NB4 (cell line): ENCODE measurements at regions not wholly inside any gene's neighbourhood (a gene's known extent, or its start where the extent isn't known, plus 50 kb on each side); places are given as distances from the start of the nearest gene placed in this dataset.

Experiments
- DNase-seq: peaks from one replicate; pipeline ENCODE4 v3.0.0; 2010; ENCODE audit warnings: low read depth
- H3K4me3 ChIP-seq: one replicate; pipeline ENCODE4 v1.5.1; 2011; ENCODE audit warnings: mild to moderate bottlenecking, low read depth, low read length, moderate library complexity
- CTCF ChIP-seq: IDR thresholded peaks from one replicate; pipeline ENCODE4 v1.5.1; 2012; ENCODE audit warnings: low read depth, low read length
- MYC ChIP-seq: IDR thresholded peaks from 2 replicates; pipeline ENCODE4 v1.6.1; 2011; ENCODE audit warnings: low read depth, low read length
- POLR2A ChIP-seq: IDR thresholded peaks from 2 replicates; pipeline ENCODE4 v1.6.1; 2011; ENCODE audit warnings: mild to moderate bottlenecking; ENCODE audit not compliant: insufficient read length; ENCODE audit errors: extremely low read depth
- TF ChIP-seq, protein P1 (sequence below): IDR thresholded peaks from 2 replicates; pipeline ENCODE4 v1.6.1; 2011; ENCODE audit warnings: low read depth, low read length

DNA sequence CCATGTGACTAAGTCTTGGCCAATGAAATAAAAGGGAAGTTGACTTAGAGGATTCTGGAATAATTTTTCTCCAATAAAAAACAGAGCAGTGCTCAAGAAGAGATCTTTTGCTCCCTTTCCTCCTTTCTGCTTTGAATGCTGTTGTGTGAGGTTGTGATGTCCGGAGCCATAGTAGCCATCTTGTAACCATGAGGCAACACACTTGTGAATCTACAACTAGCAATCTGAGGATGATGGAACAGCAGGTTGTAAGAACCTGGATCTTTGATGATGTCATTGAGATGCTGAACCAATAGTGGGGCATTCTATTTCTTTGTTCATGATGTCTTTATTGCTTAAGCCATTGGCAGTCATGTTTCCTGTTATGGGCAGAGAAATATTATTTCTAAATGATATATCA is 230.0 kb upstream of the SRRM4 start:
- no peak for DNase-seq
- H3K4me3 ChIP-seq: no peak overlapping the region
- TF ChIP-seq POLR2A: no peak
- TF ChIP-seq, protein P1, sequence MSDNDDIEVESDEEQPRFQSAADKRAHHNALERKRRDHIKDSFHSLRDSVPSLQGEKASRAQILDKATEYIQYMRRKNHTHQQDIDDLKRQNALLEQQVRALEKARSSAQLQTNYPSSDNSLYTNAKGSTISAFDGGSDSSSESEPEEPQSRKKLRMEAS: no peak
- no peak for TF ChIP-seq MYC
- no peak for TF ChIP-seq CTCF

DNA sequence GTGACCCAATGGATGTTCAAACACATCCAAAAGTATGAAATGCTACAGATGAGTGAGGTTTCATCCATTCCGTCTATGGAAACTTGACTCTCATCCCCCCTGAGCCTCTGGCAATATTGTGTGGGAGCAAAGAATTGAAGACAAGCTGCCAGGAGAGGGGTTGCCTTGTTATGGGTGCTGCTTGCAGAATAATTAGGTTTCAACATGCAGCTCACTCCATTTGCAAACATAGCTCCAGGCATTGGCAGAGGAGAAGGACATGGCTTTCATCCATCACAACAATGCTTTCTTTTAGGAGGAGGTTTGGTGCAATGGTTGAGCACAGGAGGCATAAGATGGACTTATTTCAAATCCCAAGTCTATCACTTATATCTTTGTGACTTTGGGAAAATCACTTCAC is 220.7 kb upstream of the SRRM4 start:
- no peak for DNase-seq
- H3K4me3 ChIP-seq: no peak overlapping the region
- TF ChIP-seq, protein P1: no peak
- TF ChIP-seq CTCF (no peak), MYC (no peak), POLR2A (no peak)

DNA sequence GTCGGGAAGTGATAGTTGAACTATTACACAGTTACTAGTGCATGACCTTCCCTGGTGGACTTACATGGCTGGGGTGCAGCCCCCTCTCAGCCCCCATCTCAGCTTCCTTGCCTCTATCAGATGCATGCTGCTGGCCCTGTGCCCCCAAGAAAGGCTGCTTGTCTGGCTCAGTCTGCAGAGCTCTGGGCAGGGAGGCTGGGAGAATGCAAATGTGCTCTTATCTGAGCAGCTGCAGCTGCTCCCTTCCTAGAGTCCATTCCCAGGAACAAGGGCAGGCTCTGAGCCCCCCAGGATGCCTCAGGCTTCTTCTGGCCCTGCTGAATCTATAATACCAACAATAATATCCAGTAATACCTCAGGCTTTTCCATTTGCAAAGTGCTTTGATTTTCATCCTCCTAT is 218.1 kb upstream of the SRRM4 start:
- DNase-seq: no peak
- H3K4me3 ChIP-seq: no peak overlapping the region
- TF ChIP-seq MYC (no peak), CTCF (no peak), POLR2A (no peak)
- TF ChIP-seq, protein P1: no peak

- DNase-seq: no peak
- no peak overlapping the region for H3K4me3 ChIP-seq
- TF ChIP-seq CTCF: no peak
- TF ChIP-seq, protein P1: no peak
Measured at GRCh38 chr12:118773956-118774723, 207.2 kb upstream of the SRRM4 start.

GRCh38 chr12:118777504-118777903 is 203.8 kb upstream of the SRRM4 start:
- TF ChIP-seq MYC: no peak
- no peak for TF ChIP-seq CTCF
- no peak for TF ChIP-seq POLR2A
- TF ChIP-seq, protein P1: no peak
- no peak overlapping the region for H3K4me3 ChIP-seq
- DNase-seq: no peak

DNA sequence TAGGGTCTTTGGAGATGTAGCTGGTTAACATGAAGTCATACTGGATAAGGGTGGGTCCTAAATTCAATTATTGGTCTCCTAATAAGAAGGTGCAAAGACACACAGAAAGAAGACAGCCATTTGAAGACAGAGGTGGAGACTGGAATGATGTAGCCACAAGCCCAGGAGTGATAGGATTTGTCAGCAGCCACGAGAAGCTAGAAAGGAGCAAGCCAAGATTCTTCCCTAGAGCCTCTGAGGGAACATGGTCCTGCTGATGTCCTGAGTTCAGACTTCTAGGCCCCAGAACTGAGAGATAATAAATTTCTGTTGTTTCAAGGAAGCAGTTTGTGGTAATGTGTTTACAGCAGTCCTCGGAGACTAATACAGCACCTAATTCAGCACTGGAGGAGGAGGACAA is 203.3 kb upstream of the SRRM4 start:
- no peak for DNase-seq
- H3K4me3 ChIP-seq: no peak overlapping the region
- TF ChIP-seq, protein P1: no peak
- TF ChIP-seq POLR2A (no peak), CTCF (no peak), MYC (no peak)
